ENCODE measurements at regions not wholly inside any gene's neighbourhood (a gene's known extent, or its start where the extent isn't known, plus 50 kb on each side); places are given as distances from the start of the nearest gene placed in this dataset.
"Not testable (repeated sequence)": the region's sequence is repeated elsewhere in the genome, so short reads cannot be mapped to it uniquely, and the experiment has no call there.

DNA sequence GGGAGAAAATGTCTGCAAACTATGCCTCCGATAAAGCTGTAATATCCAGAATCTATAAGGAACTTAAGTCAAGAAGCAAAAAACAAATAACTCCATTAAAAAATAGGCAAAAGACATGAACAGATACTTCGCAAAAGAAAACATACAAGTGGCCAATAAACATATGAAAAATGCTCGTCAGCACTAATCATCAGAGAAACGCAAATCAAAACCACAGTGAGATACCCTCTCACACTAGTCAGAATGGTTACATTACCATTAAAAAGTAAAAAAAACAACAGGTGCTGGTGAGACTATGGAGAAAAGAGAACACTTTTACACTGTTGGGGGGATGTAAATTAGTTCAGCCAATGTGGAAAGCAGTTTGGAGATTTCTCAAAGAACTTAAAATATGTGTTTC lies 498.5 kb upstream of the GRM7 start:
- DNase-seq, result no peak

GRCh38 chr3:6367171-6367570 lies 493.7 kb upstream of the GRM7 start:
- DNase-seq, result no peak

- no peak for DNase-seq
Observed at GRCh38 chr3:6392123-6392522, 468.8 kb upstream of the GRM7 start.

DNA sequence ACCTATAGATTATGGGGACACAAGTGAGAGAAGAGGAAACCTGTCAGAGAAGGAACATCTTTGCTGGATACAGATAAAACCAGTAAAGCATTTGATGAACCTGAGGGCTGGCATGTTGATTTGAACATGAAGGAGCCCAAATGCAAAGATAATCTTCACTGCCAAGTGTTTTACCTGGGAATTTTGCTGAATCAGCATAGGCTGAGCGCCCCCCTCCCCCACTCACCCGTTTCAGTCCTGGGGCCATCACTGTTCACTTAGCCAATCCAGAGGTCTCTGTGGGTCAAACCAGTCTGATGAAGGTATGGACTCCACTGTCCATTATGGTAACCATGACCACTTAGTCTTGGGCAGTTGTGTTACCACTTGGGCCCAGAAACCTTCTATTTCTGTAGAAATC lies 466.0 kb upstream of the GRM7 start:
- no peak for DNase-seq

DNA sequence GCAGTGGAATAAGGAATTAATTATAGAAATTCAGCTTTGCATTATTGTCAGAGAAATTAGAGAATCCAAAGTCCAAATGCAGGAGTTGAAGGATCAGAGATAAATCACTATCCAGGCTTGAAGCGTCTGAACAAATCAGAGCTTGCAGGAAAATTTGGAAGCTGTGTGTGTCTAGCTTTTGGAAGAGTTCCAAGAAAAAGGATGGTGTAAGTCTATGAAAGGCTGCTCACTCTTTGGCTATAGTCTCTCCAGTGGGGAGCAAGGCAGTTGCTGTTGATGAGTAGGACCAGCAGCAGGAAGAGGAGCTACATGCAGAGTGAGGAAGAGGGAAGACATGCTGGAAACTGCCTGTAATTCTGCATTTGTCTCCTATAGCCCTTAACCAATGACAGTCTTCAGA lies 464.3 kb upstream of the GRM7 start:
- DNase-seq, result no peak

GRCh38 chr3:6402666-6403065 lies 458.2 kb upstream of the GRM7 start:
- DNase-seq, result not testable (repeated sequence)

GRCh38 chr3:6406923-6407322 lies 454.0 kb upstream of the GRM7 start:
- DNase-seq, result not testable (repeated sequence)

DNA sequence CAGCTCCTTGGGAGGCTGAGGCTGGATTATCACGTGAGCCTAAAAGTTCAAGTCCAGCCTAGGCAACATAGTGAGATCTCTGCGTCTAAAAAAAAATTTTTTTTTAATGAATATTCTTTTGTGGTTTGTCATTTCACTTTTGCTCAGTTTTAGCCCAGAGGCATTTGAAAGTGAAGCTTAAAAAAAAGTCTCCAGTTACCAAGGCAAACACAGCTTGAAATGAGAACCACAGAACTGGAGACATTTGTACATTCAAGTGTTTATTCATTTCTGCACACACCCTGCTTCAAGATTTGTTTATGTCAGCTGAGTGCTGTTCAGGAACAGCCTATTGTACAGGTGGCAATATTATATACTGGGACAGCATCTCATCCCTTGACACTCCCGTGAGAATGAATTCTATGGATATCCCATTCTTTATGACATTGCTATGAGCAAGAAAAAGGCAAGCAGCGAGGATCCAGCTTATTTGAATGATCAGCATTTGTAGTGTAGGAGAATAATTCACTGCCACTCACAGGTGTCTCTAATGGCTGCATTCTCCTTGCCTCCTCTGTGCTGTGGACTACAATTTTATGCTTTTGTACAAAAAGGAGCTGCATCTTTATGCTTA lies 444.8 kb upstream of the GRM7 start:
- no peak for DNase-seq

DNA sequence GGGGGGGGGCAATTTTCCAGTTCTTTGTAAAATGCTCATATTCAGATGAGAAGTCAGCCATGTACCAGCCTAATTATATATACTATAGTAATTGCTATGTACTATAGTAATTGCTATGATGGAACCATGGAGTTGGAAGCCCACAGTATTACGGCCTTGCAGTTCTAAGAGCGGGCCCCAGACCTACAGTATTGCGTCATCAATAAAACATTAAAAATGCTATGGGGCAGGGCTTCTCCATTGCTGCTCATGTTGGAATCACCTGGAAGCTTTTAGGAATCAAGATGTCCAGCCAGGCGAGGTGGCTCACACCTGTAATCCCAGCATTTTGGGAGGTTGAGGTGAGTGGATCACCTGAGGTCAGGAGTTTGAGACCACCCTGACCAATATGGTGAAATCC lies 443.7 kb upstream of the GRM7 start:
- no peak for DNase-seq

GRCh38 chr3:6418485-6418884 lies 442.4 kb upstream of the GRM7 start:
- no peak for DNase-seq

DNA sequence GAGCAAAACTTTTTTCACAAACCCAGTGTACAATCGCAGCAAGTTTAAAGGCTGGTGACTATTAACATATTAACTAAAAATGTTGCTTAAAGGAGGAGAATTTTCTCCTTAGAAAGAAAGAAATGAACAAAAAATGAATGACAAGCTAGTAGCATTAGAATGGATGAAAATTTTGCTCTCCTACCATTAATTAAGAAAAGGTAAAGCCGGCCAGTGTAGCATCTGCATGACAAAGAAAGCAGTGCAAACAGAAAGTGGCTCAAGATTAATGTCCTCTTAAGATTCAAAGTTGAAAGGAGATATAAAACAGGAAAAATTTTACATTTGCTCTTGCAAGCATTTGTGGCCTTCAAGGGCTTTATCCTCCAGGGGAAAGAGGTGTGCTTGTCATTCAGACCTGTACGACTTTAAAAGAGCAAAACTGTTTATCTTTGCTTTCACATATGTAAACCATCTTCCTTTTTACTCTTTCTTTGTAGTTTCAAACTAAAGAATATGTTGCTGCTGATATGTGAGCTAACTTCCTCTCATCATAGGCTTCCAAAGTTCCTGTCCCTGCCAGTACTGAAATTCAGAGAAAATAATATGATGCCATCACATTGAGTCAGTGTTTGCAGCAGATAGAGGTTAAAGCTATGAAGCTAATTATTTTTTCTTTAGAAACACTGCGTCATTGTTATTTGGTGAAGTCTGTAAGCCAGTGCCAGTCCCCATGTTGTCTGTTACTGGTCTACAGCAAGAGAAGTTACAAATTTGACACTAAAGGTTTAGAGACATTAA lies 439.1 kb upstream of the GRM7 start:
- DNase-seq, result no peak

GRCh38 chr3:6425289-6425820 lies 435.6 kb upstream of the GRM7 start:
- DNase-seq, result no peak

GRCh38 chr3:6428276-6428675 lies 432.6 kb upstream of the GRM7 start:
- DNase-seq, result not testable (repeated sequence)

- no peak for DNase-seq
Observed at GRCh38 chr3:6435951-6436350, 425.0 kb upstream of the GRM7 start.

DNA sequence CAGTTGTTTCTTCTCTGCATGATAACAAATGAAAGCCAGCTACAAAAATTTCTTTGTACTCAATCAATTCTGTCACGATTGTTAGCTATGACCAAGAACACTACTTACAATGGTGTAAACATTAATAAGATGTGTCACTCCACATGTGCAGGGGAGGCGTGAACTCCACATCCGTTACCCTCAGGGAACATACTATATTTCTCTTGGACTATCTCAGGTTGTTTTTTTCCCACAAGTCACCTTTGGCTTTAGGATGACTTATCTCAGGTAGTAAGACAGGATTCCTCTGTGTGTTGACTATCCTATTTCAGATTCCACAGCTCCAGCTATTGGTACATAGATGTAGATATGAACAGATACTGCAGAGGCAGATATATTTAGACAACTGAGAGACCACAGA lies 423.3 kb upstream of the GRM7 start:
- DNase-seq, result no peak

DNA sequence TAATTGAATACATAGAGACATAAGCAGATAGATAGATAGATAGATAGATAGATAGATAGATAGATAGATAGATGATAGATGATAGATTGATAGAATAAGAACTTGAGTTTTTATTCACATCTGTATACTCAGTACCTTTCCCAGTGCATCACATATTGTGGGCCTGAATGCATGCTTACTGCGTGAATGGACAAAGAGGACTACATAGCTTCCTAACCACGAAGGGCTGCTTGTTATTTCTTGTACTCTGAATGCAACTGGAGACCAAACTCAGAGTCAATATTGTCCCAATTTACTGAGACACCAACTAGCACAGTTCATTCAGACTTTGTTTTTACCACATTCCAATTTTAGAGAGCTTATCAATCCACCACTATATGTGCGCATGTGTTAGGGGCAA lies 422.9 kb upstream of the GRM7 start:
- no peak for DNase-seq

DNA sequence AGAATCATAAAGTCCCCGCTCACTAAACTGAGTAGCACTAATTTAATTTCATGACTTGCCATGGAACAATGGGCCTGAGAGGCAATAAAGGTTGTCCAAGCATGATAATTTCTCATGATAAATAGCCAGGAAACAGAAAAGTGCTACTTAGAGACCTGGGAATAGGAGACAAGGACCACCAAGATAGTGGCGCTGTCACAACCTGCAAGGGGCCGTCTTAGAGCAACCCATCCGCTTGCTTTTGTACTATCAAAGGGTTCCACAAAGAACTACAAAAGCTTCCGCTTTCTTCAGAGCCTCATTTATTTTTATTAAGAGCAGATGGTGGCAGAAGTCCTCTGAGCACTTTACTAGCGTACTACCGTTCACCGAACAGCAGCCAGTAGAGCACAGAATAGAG lies 421.7 kb upstream of the GRM7 start:
- no peak for DNase-seq

DNA sequence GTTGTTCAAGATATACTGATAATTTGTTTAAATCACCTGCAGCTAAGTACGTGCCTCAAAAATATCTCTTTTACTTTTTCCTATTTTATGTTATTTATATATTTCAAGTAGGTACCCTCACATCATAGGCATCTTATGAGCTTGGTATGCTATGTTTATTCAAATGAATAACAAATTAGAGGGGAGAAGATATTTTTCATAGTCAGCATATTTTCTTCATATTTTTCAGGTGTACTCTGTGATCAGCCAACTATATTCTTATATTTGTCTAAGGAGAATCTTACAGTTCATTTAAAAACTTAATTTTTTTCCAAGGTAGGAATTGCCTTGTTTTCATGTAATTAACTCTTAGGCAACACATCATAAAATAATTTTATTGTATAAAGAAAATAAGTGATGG lies 421.1 kb upstream of the GRM7 start:
- no peak for DNase-seq

GRCh38 chr3:6444888-6445658 lies 415.8 kb upstream of the GRM7 start:
- no peak for DNase-seq

DNA sequence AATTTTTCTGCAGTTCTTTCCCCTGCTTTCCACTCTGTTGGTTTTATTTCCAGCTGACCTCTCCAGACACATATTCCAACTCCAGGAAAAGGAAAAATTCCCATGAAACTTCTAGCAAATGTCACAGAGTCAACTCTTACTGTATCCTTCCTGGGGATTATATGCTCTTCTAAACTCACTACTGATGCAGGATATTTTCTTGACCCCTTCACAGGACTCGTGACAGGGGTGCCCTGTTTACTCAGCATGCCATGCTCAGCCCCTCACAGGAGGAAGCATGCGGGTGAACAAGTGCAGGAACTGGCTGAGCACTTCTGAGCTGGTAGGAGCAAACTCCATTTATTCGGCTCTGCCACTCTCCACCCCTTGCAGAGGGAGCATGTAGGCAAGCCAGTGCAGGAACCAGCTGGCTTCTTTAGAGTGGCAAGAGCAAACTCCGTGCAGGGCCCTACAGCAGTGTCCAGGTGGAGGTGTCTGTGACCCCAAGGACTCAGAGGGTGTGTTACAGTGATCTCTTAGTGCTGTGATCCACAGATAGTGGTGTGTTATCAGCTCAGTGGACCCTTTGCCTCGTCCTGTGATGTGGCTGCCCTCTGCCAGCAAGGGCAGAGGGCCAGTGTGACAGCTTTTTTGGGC lies 413.6 kb upstream of the GRM7 start:
- no peak for DNase-seq

DNA sequence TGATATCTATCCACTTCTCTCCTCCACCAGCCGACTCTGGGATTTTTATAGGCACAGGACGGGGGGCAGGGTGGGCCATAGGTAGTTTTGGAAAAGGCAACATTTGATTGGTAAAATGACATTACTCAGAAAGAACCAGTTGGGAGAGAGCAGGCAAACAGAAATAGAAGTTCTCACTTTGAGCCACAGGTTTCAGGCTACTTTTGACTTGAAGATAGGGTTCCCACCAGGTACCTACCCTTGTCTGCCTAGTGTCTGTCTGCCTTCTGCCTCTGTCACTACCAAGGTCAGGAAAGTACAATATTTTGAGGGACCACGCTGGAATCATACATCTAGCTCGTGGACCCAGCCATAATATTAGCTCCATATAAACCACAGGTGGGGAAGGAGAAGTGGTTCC lies 412.9 kb upstream of the GRM7 start:
- no peak for DNase-seq

GRCh38 chr3:6449099-6449498 lies 411.8 kb upstream of the GRM7 start:
- DNase-seq, result no peak

DNA sequence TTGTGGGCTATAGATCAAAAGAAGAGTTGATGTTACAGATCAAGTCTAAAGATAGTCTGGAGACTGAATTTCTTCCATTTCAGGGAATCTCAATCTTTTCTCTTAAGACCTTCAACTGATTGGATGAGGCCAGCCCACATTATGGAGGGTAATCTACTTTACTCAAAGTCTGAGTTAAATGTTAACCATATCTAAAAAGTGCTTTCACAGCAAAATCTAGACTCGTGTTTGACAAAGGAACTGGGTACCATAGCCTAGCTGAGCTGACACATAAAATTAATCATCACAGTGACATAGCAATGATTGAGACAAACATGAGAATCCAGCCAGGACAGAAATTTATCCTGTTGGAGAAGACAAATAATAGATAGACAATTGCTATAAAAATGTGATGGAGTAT lies 407.9 kb upstream of the GRM7 start:
- DNase-seq, result no peak
